ENCODE measurements at regions not wholly inside any gene's neighbourhood (a gene's known extent, or its start where the extent isn't known, plus 50 kb on each side); places are given as distances from the start of the nearest gene placed in this dataset.
A peak's percentile ranks its signal among the peaks of the same experiment; 100 is the strongest.

- TF ChIP-seq ELK1 (IDR thresholded peaks at IDR 0.05; ENCODE audit: low read depth, low read length) (no peak), MYC (IDR thresholded peaks at IDR 0.05; ENCODE audit: borderline replicate concordance, low read length) (no peak), CBX8 (IDR thresholded peaks at IDR 0.05) (no peak), TFCP2L1 (CRISPR knock-in tag; IDR thresholded peaks at IDR 0.05) (no peak), RNF2 (IDR thresholded peaks at IDR 0.05; ENCODE audit: borderline replicate concordance, low read depth) (no peak), HEYL (CRISPR knock-in tag; IDR thresholded peaks at IDR 0.05) (no peak), POLR2AphosphoS2 (conservative IDR thresholded peaks at IDR 0.05; ENCODE audit: low read length) (no peak)
Observed at GRCh38 chr9:118449554-118449953, 745.4 kb downstream of the TLR4 start (continued).

GRCh38 chr9:118455259-118455658 lies 751.1 kb downstream of the TLR4 start:
- ATAC-seq (peak in 1 of 2 experiments; percentile 65; a peak in 2 of 6 replicates), DNase-seq (ENCODE audit: low read depth in 1 of 2, low spot score in 1 of 2) (peak in 1 of 2 experiments; percentile 23), FAIRE-seq (no peak)
- TF ChIP-seq FOSL2 (IDR thresholded peaks at IDR 0.05): no peak
- TF ChIP-seq FOSL2 (CRISPR knock-in tag; IDR thresholded peaks at IDR 0.05): peak; percentile 40; the same call in 1 of the 2 replicates
- TF ChIP-seq TFCP2L1 (CRISPR knock-in tag; IDR thresholded peaks at IDR 0.05): no peak
- ChIA-PET CTCF (no interaction called here), POLR2A (no interaction called here)
- Histone ChIP-seq H3K4me1 (peaks cover 17% of the 10 kb centered on the region), H3K4me3 (no peak overlapping the region), H3K27ac (no peak overlapping the region), H3K9me3 (no peaks in the 10 kb centered on the region), H3K4me2 (peak overlapping the region; percentile 43)
- WGBS (ENCODE audit: missing lambda C conversion rate): 8% methylated on average over 2 of the region's 2 CpGs

GRCh38 chr9:118455788-118456187 lies 751.6 kb downstream of the TLR4 start:
- no peak; a peak in 1 of 6 replicates for ATAC-seq
- DNase-seq (ENCODE audit: low read depth in 1 of 2, low spot score in 1 of 2): no peak
- POLR2A ChIA-PET: no interaction called here

More at GRCh38 chr9:118455788-118456187, 751.6 kb downstream of the TLR4 start:
- no peak for FAIRE-seq
- peak overlapping the region; percentile 43; the same call in 2 of the 3 replicates for H3K4me2 ChIP-seq
- no peak for TF ChIP-seq HEYL (CRISPR knock-in tag; IDR thresholded peaks at IDR 0.05)
- no peak for TF ChIP-seq HES2 (IDR thresholded peaks at IDR 0.05)
- TF ChIP-seq JUNB (IDR thresholded peaks at IDR 0.05): no peak
- no peak for TF ChIP-seq SREBF2 (IDR thresholded peaks at IDR 0.05)
- TF ChIP-seq RCOR1 (IDR thresholded peaks at IDR 0.05; ENCODE audit: low read depth, low read length): no peak
- no peak for TF ChIP-seq ELK1 (IDR thresholded peaks at IDR 0.05; ENCODE audit: low read depth, low read length)
- no peak for TF ChIP-seq CBX2 (IDR thresholded peaks at IDR 0.05; ENCODE audit: borderline replicate concordance, low read depth)
- no peak for TF ChIP-seq CEBPB (IDR thresholded peaks at IDR 0.05)
- TF ChIP-seq FOSB (CRISPR knock-in tag; IDR thresholded peaks at IDR 0.05): no peak
- no peak for TF ChIP-seq GATA3 (IDR thresholded peaks at IDR 0.05; ENCODE audit: borderline replicate concordance)
- no peak for TF ChIP-seq CHD2 (IDR thresholded peaks at IDR 0.05; ENCODE audit: low read length, partially characterized antibody)
- TF ChIP-seq BHLHE40 (IDR thresholded peaks at IDR 0.05; ENCODE audit: low read depth, low read length): no peak
- TF ChIP-seq POLR2AphosphoS2 (conservative IDR thresholded peaks at IDR 0.05; ENCODE audit: low read length): no peak
- no peak for TF ChIP-seq USF2 (IDR thresholded peaks at IDR 0.05)
- TF ChIP-seq ZC3H11A (IDR thresholded peaks at IDR 0.05): no peak
- TF ChIP-seq CTCF (IDR thresholded peaks at IDR 0.05): no peak
- CTCF ChIA-PET: no interaction called here
- 77% methylated on average over 2 of the region's 2 CpGs for WGBS (ENCODE audit: missing lambda C conversion rate)
- H3K4me3 ChIP-seq: no peak overlapping the region
- H3K4me1 ChIP-seq: peaks cover 17% of the 10 kb centered on the region
- no peaks in the 10 kb centered on the region for H3K9me3 ChIP-seq
- H3K27ac ChIP-seq: 0 out of 6 replicates have a peak overlapping the region, but pooled peaks of 1 of the 2 experiments have one; percentile 3

All from A549 (cell line).